ELR (cell line): ENCODE measurements at regions not wholly inside any gene's neighbourhood (a gene's known extent, or its start where the extent isn't known, plus 50 kb on each side); places are given as distances from the start of the nearest gene placed in this dataset.
A peak's percentile ranks its signal among the peaks of the same experiment; 100 is the strongest.
"Not testable (repeated sequence)": the region's sequence is repeated elsewhere in the genome, so short reads cannot be mapped to it uniquely, and the experiment has no call there.

Experiments used
- DNase-seq: peaks from one replicate; pipeline ENCODE4 v3.0.0-alpha.2; 2015; ENCODE audit warnings: low read depth

- no peak for DNase-seq
Measured at GRCh38 chr5:6076341-6077239, 301.8 kb downstream of the MED10 start.

GRCh38 chr5:6072488-6072887, 305.9 kb downstream of the MED10 start:
- DNase-seq = not testable (repeated sequence)

GRCh38 chr5:6069496-6070185, 308.7 kb downstream of the MED10 start:
- DNase-seq = no peak

- no peak for DNase-seq
Measured at GRCh38 chr5:6066016-6066415, 312.3 kb downstream of the MED10 start.

- DNase-seq = no peak
Measured at GRCh38 chr5:6059137-6059800, 319.1 kb downstream of the MED10 start.

- no peak for DNase-seq
Measured at GRCh38 chr5:6058055-6058715, 320.2 kb downstream of the MED10 start.

- DNase-seq = no peak
Measured at GRCh38 chr5:6056280-6056679, 322.1 kb downstream of the MED10 start.

- no peak for DNase-seq
Measured at GRCh38 chr5:6049662-6050061, 328.7 kb downstream of the MED10 start.

- DNase-seq = no peak
Measured at GRCh38 chr5:6048746-6049145, 329.6 kb downstream of the MED10 start.

- DNase-seq = no peak
Measured at GRCh38 chr5:6046296-6046967, 331.9 kb downstream of the MED10 start.

GRCh38 chr5:6043491-6044310, 334.6 kb downstream of the MED10 start:
- DNase-seq = no peak

- DNase-seq = no peak
Measured at GRCh38 chr5:6041977-6042550, 336.3 kb downstream of the MED10 start.

- DNase-seq = no peak
Measured at GRCh38 chr5:6039111-6039510, 339.2 kb downstream of the MED10 start.

- DNase-seq = no peak
Measured at GRCh38 chr5:6036006-6036405, 342.3 kb downstream of the MED10 start.

GRCh38 chr5:6029811-6030271, 348.5 kb downstream of the MED10 start:
- no peak for DNase-seq

GRCh38 chr5:6026766-6027406, 351.5 kb downstream of the MED10 start:
- DNase-seq = no peak

- peak; percentile 2 for DNase-seq
Measured at GRCh38 chr5:6019612-6020011, 358.7 kb downstream of the MED10 start.

- DNase-seq = no peak
Measured at GRCh38 chr5:6013506-6013905, 364.8 kb downstream of the MED10 start.

GRCh38 chr5:6011199-6011598, 367.1 kb downstream of the MED10 start:
- no peak for DNase-seq

- DNase-seq = no peak
Measured at GRCh38 chr5:6006838-6007314, 371.5 kb downstream of the MED10 start.
